Endothelial cell of umbilical vein (primary cell): ENCODE measurements at regions not wholly inside any gene's neighbourhood (a gene's known extent, or its start where the extent isn't known, plus 50 kb on each side); places are given as distances from the start of the nearest gene placed in this dataset.

Source experiments
- BruUV-seq: library from RNA; stranded (reverse); fragments of 400-500 nt; replicated peaks from 2 replicates; lab custom pipeline; 2021; lab: Mats Ljungman, UMichigan
- CTCF ChIA-PET: fragments of 300-600, 350-600 bp; sonication (Branson Sonifier 250); formaldehyde crosslinking; loops from one replicate; lab custom pipeline; 2021; ENCODE audit warnings: antibody characterized with exemption, inconsistent platforms; lab: Charles Lee
- POLR2A ChIA-PET: fragments of 300-600, 350-600 bp; sonication (Branson Sonifier 250); formaldehyde crosslinking; loops from one replicate; lab custom pipeline; 2021; ENCODE audit warnings: antibody characterized with exemption, inconsistent platforms; lab: Charles Lee
- DNase-seq: peaks from one replicate; pipeline ENCODE4 v3.0.0-alpha.2; 2011; ENCODE audit warnings: low read depth, low spot score
- FAIRE-seq: peaks from 2 replicates; lab custom pipeline; 2011; peaks lifted over from hg19 to GRCh38; lab: Jason Lieb, UNC
- H2AFZ ChIP-seq: 2 replicates; pipeline ENCODE4 v1.6.0; 2012; ENCODE audit warnings: low read depth, low read length, control low read depth, inconsistent platforms
- H3K27ac ChIP-seq: 2 replicates; pipeline ENCODE4 v1.5.1; 2011; ENCODE audit warnings: low read depth, mild to moderate bottlenecking, control low read depth, low read length, moderate library complexity; ENCODE audit not compliant: insufficient read depth
- H3K27me3 ChIP-seq, 2 experiments: 2 replicates each; pipeline versions ENCODE4 v1.6.0 to v1.6.1; 2011; ENCODE audit warnings: low read length in 2 of 2, mixed read lengths in 1 of 2; ENCODE audit not compliant: control insufficient read depth in 2 of 2, insufficient read depth in 2 of 2
- H3K36me3 ChIP-seq, 2 experiments: 2 replicates in 1 of 2; 3 replicates in 1 of 2; pipeline ENCODE4 v1.5.1; 2011; ENCODE audit warnings: low read length in 2 of 2, mild to moderate bottlenecking in 1 of 2, moderate library complexity in 1 of 2; ENCODE audit not compliant: control insufficient read depth in 2 of 2, insufficient read depth in 2 of 2; ENCODE audit errors: extremely low read depth in 1 of 2
- H3K4me1 ChIP-seq: 3 replicates; pipeline ENCODE4 v1.5.1; 2011; ENCODE audit warnings: mild to moderate bottlenecking, low read length; ENCODE audit not compliant: control insufficient read depth, insufficient read depth; ENCODE audit errors: extremely low read depth
- H3K4me2 ChIP-seq: 2 replicates; pipeline ENCODE4 v1.6.1; 2011; ENCODE audit warnings: low read length, control low read depth, mixed read lengths; ENCODE audit not compliant: insufficient read depth
- H3K4me3 ChIP-seq, 3 experiments: fragments of 200-600 bp in 1 of 3; sonication (generic), shearing (Covaris generic) in 1 of 3; replicated peaks in 1 of 3; 2 replicates each; pipeline ENCODE4 v1.5.1; 2011 to 2016; ENCODE audit warnings: control low read depth in 3 of 3, low read length in 3 of 3, mild to moderate bottlenecking in 2 of 3, inconsistent platforms in 1 of 3, low read depth in 1 of 3, moderate library complexity in 1 of 3; ENCODE audit not compliant: insufficient read depth in 1 of 3
- H3K79me2 ChIP-seq: 2 replicates; pipeline ENCODE4 v1.6.0; 2012; ENCODE audit warnings: low read length, inconsistent platforms; ENCODE audit not compliant: control insufficient read depth, insufficient read depth
- H3K9ac ChIP-seq: replicated peaks from 2 replicates; pipeline ENCODE3; 2011; ENCODE audit warnings: low read length, control low read depth; ENCODE audit not compliant: insufficient read depth; ENCODE audit errors: extremely low read depth
- H3K9me1 ChIP-seq: replicated peaks from 3 replicates; pipeline ENCODE4 v1.6.0; 2011; ENCODE audit warnings: mild to moderate bottlenecking, low read length; ENCODE audit not compliant: control insufficient read depth, insufficient read depth; ENCODE audit errors: extremely low read depth
- H3K9me3 ChIP-seq: replicated peaks from 2 replicates; pipeline ENCODE4 v1.5.1; 2012; ENCODE audit warnings: low read length, inconsistent platforms; ENCODE audit not compliant: control insufficient read depth, insufficient read depth
- H4K20me1 ChIP-seq: replicated peaks from 2 replicates; pipeline ENCODE3; 2011; ENCODE audit warnings: mild to moderate bottlenecking, low read length; ENCODE audit not compliant: control insufficient read depth, insufficient read depth; ENCODE audit errors: extremely low read depth
- CTCF ChIP-seq, 2 donors: IDR thresholded peaks; 1 replicate in 1 of 2; 2 replicates in 1 of 2; pipeline ENCODE4 v1.5.1; 2011; ENCODE audit warnings: low read length in 2 of 2, mild to moderate bottlenecking in 2 of 2, moderate library complexity in 2 of 2, control low read depth in 1 of 2, inconsistent platforms in 1 of 2, low read depth in 1 of 2; ENCODE audit not compliant: insufficient read depth in 1 of 2; ENCODE audit errors: extremely low read depth in 1 of 2
- EZH2 ChIP-seq: IDR thresholded peaks from 2 replicates; pipeline ENCODE4 v1.6.1; 2012; ENCODE audit warnings: borderline replicate concordance, low read depth, mild to moderate bottlenecking, moderate library complexity, low read length, inconsistent platforms; ENCODE audit not compliant: severe bottlenecking
- FOS ChIP-seq: IDR thresholded peaks from 2 replicates; pipeline ENCODE4 v1.6.1; 2011; ENCODE audit warnings: mild to moderate bottlenecking, low read length, moderate library complexity, borderline replicate concordance; ENCODE audit not compliant: insufficient read depth
- GATA2 ChIP-seq: IDR thresholded peaks from 2 replicates; pipeline ENCODE4 v1.7.0; 2011; ENCODE audit warnings: low read depth, mild to moderate bottlenecking, moderate library complexity, mixed read lengths, low read length; ENCODE audit not compliant: insufficient read length, insufficient read depth
- JUN ChIP-seq: IDR thresholded peaks from 2 replicates; pipeline ENCODE4 v1.6.1; 2011; ENCODE audit warnings: borderline replicate concordance, low read depth; ENCODE audit not compliant: insufficient read length, insufficient read depth
- MAX ChIP-seq: IDR thresholded peaks from 2 replicates; pipeline ENCODE4 v1.6.1; 2011; ENCODE audit not compliant: insufficient read depth, insufficient read length
- MYC ChIP-seq: IDR thresholded peaks from one replicate; pipeline ENCODE4 v1.6.1; 2011; ENCODE audit warnings: mild to moderate bottlenecking, low read depth, low read length
- POLR2A ChIP-seq: IDR thresholded peaks from 2 replicates; pipeline ENCODE4 v1.6.1; 2012; ENCODE audit warnings: low read depth, mild to moderate bottlenecking, control low read depth, low read length
- POLR2AphosphoS5 ChIP-seq: IDR thresholded peaks from 2 replicates; pipeline ENCODE4 v1.6.1; 2012; ENCODE audit warnings: low read depth, mild to moderate bottlenecking, control low read depth, low read length, moderate library complexity; ENCODE audit not compliant: insufficient read depth
- dilution Hi-C: fragments of 300-500 bp; cut with MboI; formaldehyde crosslinking; loops from one replicate; pipeline ENCODE4 v1.15.0; 2019; ENCODE audit warnings: low sequenced_read_pairs; ENCODE audit not compliant: extremely low pct_ligation_motif_present
- intact Hi-C: fragments of 100-400 bp; cut with micrococcal nuclease; formaldehyde crosslinking; loops from one replicate; pipeline ENCODE4 v1.10.0; 2022

GRCh38 chr16:63702981-63703590 lies 1418.8 kb downstream of the CDH11 start:
- TF ChIP-seq MAX (no peak), EZH2 (no peak), POLR2A (no peak), GATA2 (no peak), POLR2AphosphoS5 (no peak), CTCF (IDR thresholded peaks at IDR 0.05; ENCODE audit: extremely low read depth in 1 of 2, insufficient read depth in 1 of 2, low read depth in 1 of 2, low read length in 2 of 2) (no peak), FOS (no peak), JUN (no peak), MYC (no peak)
- no peaks in the 10 kb centered on the region for H3K4me1 ChIP-seq
- no peaks in the 10 kb centered on the region for H3K9me3 ChIP-seq
- H3K79me2 ChIP-seq = no peaks in the 10 kb centered on the region
- CTCF ChIA-PET = interaction anchor here (1.1 to 1.5 kb wide), 2 partner anchors 11 to 12 kb away, joined by 3 read pairs; no protein-coding TSS in a partner anchor
- dilution Hi-C loops (no loop called here), intact Hi-C loops (no loop called here)
- POLR2A ChIA-PET = no interaction called here
- no peak overlapping the region for H3K27ac ChIP-seq
- no peaks in the 10 kb centered on the region for H4K20me1 ChIP-seq
- no peak overlapping the region for H2AFZ ChIP-seq
- BruUV-seq = no TSS peak
- H3K4me2 ChIP-seq = no peak overlapping the region
- FAIRE-seq = no peak
- H3K36me3 ChIP-seq = no peaks in the 10 kb centered on the region
- H3K9ac ChIP-seq = no peak overlapping the region
- no peaks in the 10 kb centered on the region for H3K9me1 ChIP-seq
- no peak overlapping the region for H3K4me3 ChIP-seq
- no peaks in the 10 kb centered on the region for H3K27me3 ChIP-seq
- no peak for DNase-seq
